ENCODE measurements at regions not wholly inside any gene's neighbourhood (a gene's known extent, or its start where the extent isn't known, plus 50 kb on each side); places are given as distances from the start of the nearest gene placed in this dataset.

DNA sequence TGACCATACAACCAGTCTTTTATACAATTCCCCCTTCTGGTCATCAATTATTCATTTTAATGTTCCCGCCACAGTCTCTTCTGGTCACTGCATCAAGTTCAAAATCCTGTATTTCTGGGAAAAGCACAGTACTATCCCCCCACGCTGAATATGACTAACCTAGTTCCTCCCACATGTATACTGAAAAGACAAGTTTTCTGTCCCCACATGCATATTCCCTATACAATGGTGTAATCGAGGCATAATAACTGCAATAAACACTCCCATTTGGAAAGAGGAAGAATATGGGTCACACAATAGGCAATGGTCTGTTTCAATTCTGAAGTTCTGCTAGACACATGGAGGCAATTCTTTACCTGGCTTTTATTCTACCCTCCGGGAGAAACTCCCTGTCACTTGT, 344.9 kb downstream of the EFNA5 start:
- Mint-ChIP-seq H3K27ac (no peak overlapping the region), H3K4me1 (no peaks in the 10 kb centered on the region), H3K4me3 (no peak overlapping the region), H3K36me3 (ENCODE audit: low read depth) (no peaks in the 10 kb centered on the region), H3K27me3 (no peaks in the 10 kb centered on the region)
- DNase-seq, result no peak
- no peak for ATAC-seq
- no peaks in the 10 kb centered on the region for H3K9me3 ChIP-seq (ENCODE audit: control insufficient read depth, low read length, poor library complexity, severe bottlenecking)

DNA sequence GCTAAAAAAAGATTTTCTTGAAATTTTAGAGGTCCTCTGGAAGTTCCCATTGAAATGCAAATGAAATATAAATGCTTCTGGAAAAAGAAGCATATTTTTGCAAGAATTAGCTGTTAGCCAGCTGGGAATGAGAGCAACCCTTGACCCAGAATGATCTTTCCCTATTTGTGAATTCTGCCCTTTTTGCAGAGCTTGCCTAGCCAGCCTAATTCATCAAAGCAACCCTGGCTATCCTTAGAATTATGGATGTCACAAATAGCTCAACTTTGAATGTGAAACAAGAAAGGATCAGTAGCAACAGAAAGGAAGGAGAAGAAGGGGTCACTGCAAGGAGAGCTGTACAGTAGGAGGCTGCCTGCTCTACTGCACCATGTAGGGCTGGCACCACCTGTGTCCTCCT, 345.9 kb downstream of the EFNA5 start:
- H3K27ac Mint-ChIP-seq, result no peak overlapping the region
- no peak overlapping the region for H3K4me3 Mint-ChIP-seq
- ATAC-seq (no peak), DNase-seq (no peak)
- H3K27me3 Mint-ChIP-seq, result no peaks in the 10 kb centered on the region
- no peaks in the 10 kb centered on the region for H3K36me3 Mint-ChIP-seq (ENCODE audit: low read depth)
- H3K9me3 ChIP-seq (ENCODE audit: control insufficient read depth, low read length, poor library complexity, severe bottlenecking), result no peaks in the 10 kb centered on the region
- H3K4me1 Mint-ChIP-seq, result no peaks in the 10 kb centered on the region

DNA sequence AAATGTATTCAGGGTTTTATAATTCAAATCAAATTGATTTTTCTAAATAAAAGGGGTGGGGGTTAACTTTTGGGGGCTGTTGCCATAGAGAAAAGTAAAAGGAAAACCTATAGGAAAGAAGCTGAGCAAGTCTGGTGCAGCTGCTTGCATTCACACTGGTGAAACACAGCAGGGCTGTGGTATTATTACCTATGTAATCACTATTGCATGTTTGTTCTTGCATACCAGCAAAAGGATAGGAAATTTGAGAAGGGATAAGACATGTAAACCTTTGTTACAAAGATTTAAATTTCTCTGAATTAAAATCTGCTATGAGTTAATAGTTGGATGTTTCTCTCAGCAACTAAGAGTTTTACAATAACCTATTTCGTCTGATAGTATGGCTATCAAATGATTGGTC, 346.7 kb downstream of the EFNA5 start:
- no peaks in the 10 kb centered on the region for H3K4me1 Mint-ChIP-seq
- no peaks in the 10 kb centered on the region for H3K27me3 Mint-ChIP-seq
- no peaks in the 10 kb centered on the region for H3K9me3 ChIP-seq (ENCODE audit: control insufficient read depth, low read length, poor library complexity, severe bottlenecking)
- DNase-seq, result no peak
- no peaks in the 10 kb centered on the region for H3K36me3 Mint-ChIP-seq (ENCODE audit: low read depth)
- no peak overlapping the region for H3K27ac Mint-ChIP-seq
- H3K4me3 Mint-ChIP-seq, result no peak overlapping the region
- ATAC-seq, result no peak

DNA sequence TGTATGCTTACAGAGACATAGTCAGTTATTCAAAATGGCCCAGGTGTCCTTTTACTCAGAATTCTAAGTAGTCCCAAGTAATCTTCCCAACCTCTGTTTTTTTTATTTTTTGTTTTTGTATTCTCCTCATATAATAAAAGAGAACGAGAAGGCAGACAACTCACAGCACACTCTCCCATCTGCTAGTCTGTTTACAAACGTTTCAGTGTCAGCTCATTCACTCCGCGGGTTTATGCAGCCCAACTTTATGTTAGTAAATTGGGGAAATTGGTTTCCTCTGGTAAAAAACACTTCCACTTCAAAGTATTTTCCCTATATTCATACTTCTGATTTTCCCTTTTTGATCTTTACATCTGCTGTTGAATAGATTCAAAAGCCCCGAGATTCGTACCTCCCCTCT, 347.2 kb downstream of the EFNA5 start:
- no peaks in the 10 kb centered on the region for H3K9me3 ChIP-seq (ENCODE audit: control insufficient read depth, low read length, poor library complexity, severe bottlenecking)
- H3K4me3 Mint-ChIP-seq, result no peak overlapping the region
- no peak overlapping the region for H3K27ac Mint-ChIP-seq
- no peaks in the 10 kb centered on the region for H3K4me1 Mint-ChIP-seq
- H3K27me3 Mint-ChIP-seq, result no peaks in the 10 kb centered on the region
- no peaks in the 10 kb centered on the region for H3K36me3 Mint-ChIP-seq (ENCODE audit: low read depth)
- DNase-seq (no peak), ATAC-seq (no peak)

DNA sequence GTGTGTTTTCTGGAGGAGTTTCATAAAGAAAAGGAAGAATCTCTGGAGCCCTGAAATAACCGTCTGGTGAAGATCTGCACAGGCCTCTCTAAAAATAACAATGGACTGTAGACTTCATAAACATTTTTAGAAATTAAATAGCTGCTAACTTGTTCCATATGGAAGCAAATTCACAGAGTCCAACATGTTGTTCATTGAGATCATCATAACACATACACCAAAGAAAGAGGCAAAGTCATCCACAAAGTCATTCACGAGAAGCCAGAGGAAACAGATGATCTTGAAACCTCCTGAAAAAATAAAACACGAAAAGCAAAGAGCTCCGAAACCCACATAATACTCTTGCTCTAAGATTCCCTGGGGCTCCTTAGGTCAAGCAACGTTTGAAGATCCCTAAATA, 347.8 kb downstream of the EFNA5 start:
- H3K4me1 Mint-ChIP-seq, result no peaks in the 10 kb centered on the region
- H3K9me3 ChIP-seq (ENCODE audit: control insufficient read depth, low read length, poor library complexity, severe bottlenecking), result no peaks in the 10 kb centered on the region
- no peaks in the 10 kb centered on the region for H3K36me3 Mint-ChIP-seq (ENCODE audit: low read depth)
- DNase-seq, result no peak
- H3K4me3 Mint-ChIP-seq, result no peak overlapping the region
- no peak overlapping the region for H3K27ac Mint-ChIP-seq
- no peak for ATAC-seq
- H3K27me3 Mint-ChIP-seq, result no peaks in the 10 kb centered on the region

DNA sequence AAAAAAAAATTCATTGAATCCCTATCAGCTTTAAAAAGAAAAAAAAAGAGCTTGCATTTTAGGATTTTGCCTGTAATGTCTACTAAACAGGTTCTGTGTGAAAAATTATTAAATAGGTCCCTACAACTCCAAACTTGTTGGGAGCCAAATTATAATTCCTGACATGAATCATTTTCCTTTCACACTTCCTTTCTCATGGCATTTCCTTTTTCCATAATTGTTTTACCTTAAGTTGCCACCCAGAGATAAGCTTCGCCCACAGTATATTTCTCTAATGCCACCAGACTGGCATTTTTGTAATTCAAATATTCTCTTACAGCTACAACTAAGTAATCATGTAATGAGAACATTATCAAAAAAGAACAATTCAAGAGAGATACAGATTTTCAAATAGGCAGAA, 348.8 kb downstream of the EFNA5 start:
- H3K9me3 ChIP-seq (ENCODE audit: control insufficient read depth, low read length, poor library complexity, severe bottlenecking), result no peaks in the 10 kb centered on the region
- Mint-ChIP-seq H3K27me3 (no peaks in the 10 kb centered on the region), H3K27ac (no peak overlapping the region), H3K36me3 (ENCODE audit: low read depth) (no peaks in the 10 kb centered on the region), H3K4me3 (no peak overlapping the region), H3K4me1 (no peaks in the 10 kb centered on the region)
- ATAC-seq (no peak), DNase-seq (no peak)

DNA sequence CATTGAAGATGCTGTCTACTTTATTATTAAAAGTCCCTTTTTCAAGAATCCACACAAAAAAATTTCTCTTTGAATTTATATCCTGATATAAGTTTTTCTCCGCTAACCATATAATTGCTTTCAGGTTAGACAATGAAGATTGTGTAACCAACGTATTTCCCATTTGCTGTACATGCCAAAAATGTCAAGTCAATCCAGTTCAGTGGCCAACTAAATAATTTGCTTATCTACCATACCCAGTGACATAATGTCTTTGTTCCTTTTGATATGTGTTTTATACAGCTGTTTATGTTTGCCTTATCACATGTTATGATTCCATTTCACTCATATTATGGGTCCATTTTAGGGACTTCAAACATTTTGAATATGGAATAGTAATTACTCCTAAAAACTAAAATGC, 349.9 kb downstream of the EFNA5 start:
- H3K9me3 ChIP-seq (ENCODE audit: control insufficient read depth, low read length, poor library complexity, severe bottlenecking), result no peaks in the 10 kb centered on the region
- Mint-ChIP-seq H3K4me3 (no peak overlapping the region), H3K36me3 (ENCODE audit: low read depth) (no peaks in the 10 kb centered on the region), H3K27ac (no peak overlapping the region), H3K27me3 (no peaks in the 10 kb centered on the region), H3K4me1 (no peaks in the 10 kb centered on the region)
- no peak for ATAC-seq
- DNase-seq, result no peak

DNA sequence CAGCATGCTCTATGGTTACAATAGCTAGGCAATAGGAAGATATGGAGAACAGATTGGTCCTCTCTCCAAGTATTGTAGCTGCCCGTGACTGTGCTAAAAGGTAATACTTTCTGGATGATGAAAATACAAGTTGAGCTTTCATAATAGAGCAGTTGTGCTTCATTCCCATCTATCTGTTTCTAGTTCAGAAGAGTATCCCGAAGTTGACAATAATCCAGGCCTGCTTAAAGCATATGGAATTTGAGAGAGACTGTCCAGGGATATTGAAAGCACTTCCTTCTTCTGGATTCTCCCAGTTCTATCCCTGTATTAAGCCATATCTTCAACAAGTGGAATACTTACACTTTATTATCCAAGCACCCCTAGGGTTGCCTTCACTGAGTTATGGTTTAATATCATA, 350.4 kb downstream of the EFNA5 start:
- Mint-ChIP-seq H3K4me3 (no peak overlapping the region), H3K36me3 (ENCODE audit: low read depth) (no peaks in the 10 kb centered on the region), H3K27me3 (no peaks in the 10 kb centered on the region), H3K4me1 (no peaks in the 10 kb centered on the region), H3K27ac (no peak overlapping the region)
- ATAC-seq (no peak), DNase-seq (no peak)
- H3K9me3 ChIP-seq (ENCODE audit: control insufficient read depth, low read length, poor library complexity, severe bottlenecking), result no peaks in the 10 kb centered on the region

DNA sequence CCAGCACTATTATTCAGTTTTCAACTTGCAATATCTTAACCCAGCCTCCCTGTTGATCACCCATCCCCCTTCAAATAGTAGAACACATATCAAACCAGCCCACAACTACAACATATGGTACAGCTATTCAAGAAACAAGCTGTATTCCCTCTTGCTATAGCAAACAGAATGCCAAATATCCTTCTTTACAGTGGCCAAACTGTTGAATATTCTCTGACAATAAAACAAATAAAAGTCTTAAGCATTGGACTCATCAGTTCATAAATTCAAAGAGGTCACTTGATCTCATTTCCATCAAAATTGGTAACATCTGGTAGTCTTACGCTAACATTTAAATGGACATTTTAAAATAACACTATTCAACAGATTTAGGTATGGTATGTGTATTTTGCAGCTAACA, 350.8 kb downstream of the EFNA5 start:
- Mint-ChIP-seq H3K4me3 (no peak overlapping the region), H3K4me1 (no peaks in the 10 kb centered on the region), H3K27me3 (no peaks in the 10 kb centered on the region), H3K36me3 (ENCODE audit: low read depth) (no peaks in the 10 kb centered on the region), H3K27ac (no peak overlapping the region)
- DNase-seq (no peak), ATAC-seq (no peak)
- H3K9me3 ChIP-seq (ENCODE audit: control insufficient read depth, low read length, poor library complexity, severe bottlenecking), result no peaks in the 10 kb centered on the region

DNA sequence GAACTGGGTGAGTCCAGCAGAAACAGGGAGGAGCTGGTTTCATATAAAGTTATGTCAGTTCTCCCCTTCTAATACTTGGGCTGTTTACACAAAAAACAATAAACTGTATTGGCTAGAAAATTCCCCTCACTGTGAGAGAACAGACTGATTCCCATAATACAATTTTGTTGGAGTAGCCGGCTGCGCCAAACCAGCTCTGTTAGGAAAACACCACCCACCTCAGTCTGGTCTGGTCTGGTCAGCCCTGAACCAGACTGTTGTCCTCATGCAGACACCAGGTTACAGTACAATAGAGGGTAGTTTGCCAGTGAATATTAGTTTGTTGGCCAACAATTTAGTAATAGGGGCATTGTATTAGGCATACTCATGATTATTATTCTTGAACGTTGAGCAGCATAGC, 356.4 kb downstream of the EFNA5 start:
- no peaks in the 10 kb centered on the region for H3K27me3 Mint-ChIP-seq
- no peak overlapping the region for H3K4me3 Mint-ChIP-seq
- H3K9me3 ChIP-seq (ENCODE audit: control insufficient read depth, low read length, poor library complexity, severe bottlenecking), result no peaks in the 10 kb centered on the region
- no peaks in the 10 kb centered on the region for H3K4me1 Mint-ChIP-seq
- no peaks in the 10 kb centered on the region for H3K36me3 Mint-ChIP-seq (ENCODE audit: low read depth)
- no peak overlapping the region for H3K27ac Mint-ChIP-seq
- ATAC-seq, result no peak
- no peak for DNase-seq

DNA sequence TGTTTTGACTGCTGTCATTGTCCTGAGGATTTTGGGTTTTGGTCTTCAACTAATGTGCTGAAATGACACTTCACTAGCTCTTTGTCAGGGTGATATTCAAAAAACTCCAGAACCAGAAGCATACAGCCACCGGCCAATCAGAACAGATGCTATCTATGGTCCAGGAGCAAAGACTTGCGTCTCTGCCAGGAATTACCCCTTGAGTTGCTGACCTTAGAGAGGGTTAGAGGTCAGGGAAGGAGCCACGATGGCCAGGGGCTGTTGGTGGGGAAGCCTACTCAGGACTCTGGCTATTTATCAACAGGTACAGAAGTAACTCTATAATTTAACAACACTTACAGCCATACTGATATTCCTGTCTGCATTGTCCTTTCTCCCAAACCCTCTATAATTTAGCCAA, 356.8 kb downstream of the EFNA5 start:
- DNase-seq (no peak), ATAC-seq (no peak)
- H3K27me3 Mint-ChIP-seq, result no peaks in the 10 kb centered on the region
- H3K36me3 Mint-ChIP-seq (ENCODE audit: low read depth), result no peaks in the 10 kb centered on the region
- H3K4me1 Mint-ChIP-seq, result no peaks in the 10 kb centered on the region
- H3K9me3 ChIP-seq (ENCODE audit: control insufficient read depth, low read length, poor library complexity, severe bottlenecking), result no peaks in the 10 kb centered on the region
- H3K4me3 Mint-ChIP-seq, result no peak overlapping the region
- no peak overlapping the region for H3K27ac Mint-ChIP-seq

DNA sequence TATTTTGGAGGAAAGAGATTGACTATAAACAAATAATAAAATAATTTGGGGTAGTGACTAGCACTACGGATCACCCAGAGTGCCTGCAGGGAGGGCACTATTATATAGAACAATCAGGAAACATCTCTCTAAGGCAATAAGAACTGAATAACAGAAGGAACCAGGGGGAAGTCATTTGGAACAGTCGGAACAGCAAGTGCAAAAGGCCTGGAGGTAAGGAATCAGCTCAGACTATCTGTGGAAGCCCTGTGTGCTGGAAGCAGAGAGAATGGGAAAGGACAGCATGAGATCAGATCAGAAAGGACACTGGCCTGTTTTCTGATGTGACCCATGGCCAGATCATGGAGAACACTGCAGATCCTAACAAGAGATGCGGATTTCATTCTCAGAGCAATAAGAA, 357.6 kb downstream of the EFNA5 start:
- ATAC-seq (no peak), DNase-seq (no peak)
- Mint-ChIP-seq H3K27me3 (no peaks in the 10 kb centered on the region), H3K4me3 (no peak overlapping the region), H3K4me1 (no peaks in the 10 kb centered on the region), H3K36me3 (ENCODE audit: low read depth) (no peaks in the 10 kb centered on the region), H3K27ac (no peak overlapping the region)
- no peaks in the 10 kb centered on the region for H3K9me3 ChIP-seq (ENCODE audit: control insufficient read depth, low read length, poor library complexity, severe bottlenecking)

DNA sequence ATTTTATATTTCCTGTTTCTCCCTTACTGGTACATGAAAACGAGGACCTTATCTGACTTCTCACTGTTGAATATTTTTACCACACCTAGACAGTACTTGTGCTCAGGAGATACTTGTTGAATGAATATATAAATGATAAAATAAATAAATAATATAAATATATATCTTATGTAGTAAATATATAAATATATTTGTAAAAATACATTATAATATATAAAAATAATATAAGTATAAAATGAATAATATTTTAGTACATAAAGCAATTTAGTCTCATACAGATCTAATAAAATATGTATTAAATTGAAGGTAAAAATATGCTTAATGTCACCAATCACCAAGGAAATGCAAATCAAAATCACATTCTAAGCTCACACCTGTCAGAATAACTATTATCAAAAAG, 360.6 kb downstream of the EFNA5 start:
- ATAC-seq, result no peak
- DNase-seq, result no peak
- no peaks in the 10 kb centered on the region for H3K36me3 Mint-ChIP-seq (ENCODE audit: low read depth)
- no peaks in the 10 kb centered on the region for H3K9me3 ChIP-seq (ENCODE audit: control insufficient read depth, low read length, poor library complexity, severe bottlenecking)
- H3K27me3 Mint-ChIP-seq, result no peaks in the 10 kb centered on the region
- H3K27ac Mint-ChIP-seq, result no peak overlapping the region
- no peak overlapping the region for H3K4me3 Mint-ChIP-seq
- H3K4me1 Mint-ChIP-seq, result no peaks in the 10 kb centered on the region

DNA sequence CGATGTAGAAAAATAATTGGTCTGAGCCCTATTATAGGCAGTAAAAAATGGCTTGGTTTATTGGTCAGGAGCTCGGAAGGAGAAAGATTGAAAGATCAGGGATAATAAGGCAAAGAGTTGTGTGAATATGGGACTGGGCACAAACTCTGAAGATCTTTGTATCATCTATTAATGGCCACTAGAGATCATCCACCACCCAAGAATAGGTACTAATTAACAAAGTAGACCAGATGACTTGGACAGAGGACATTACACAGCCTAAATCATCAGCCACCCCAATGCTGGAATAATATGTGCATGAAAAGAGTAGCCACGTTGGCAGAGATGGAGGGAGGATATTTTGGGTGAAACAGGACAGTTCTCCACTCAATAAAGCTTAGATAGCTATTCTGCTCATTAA, 364.1 kb downstream of the EFNA5 start:
- H3K4me3 Mint-ChIP-seq, result no peak overlapping the region
- no peak overlapping the region for H3K27ac Mint-ChIP-seq
- ATAC-seq (no peak), DNase-seq (no peak)
- no peaks in the 10 kb centered on the region for H3K4me1 Mint-ChIP-seq
- no peaks in the 10 kb centered on the region for H3K36me3 Mint-ChIP-seq (ENCODE audit: low read depth)
- H3K9me3 ChIP-seq (ENCODE audit: control insufficient read depth, low read length, poor library complexity, severe bottlenecking), result no peaks in the 10 kb centered on the region
- H3K27me3 Mint-ChIP-seq, result no peaks in the 10 kb centered on the region

DNA sequence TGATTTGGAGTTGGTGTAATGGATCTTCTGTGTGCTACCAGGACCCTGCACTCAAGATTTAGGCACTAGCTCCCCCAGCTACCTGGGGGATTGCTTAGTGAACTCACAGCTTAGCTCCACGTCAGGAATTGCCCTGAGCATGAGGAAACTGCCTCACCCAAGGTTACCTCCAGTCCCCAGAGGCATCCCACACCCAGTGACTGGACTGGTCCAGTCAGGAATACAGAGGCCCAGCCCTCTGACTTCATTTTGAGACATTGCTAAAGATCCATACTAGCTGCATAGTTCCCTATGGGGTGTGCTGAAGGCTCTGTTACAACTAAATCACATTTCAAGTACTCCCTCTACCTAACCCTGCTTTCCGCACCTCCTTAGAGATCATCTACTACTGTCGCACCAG, 364.7 kb downstream of the EFNA5 start:
- Mint-ChIP-seq H3K27ac (no peak overlapping the region), H3K27me3 (no peaks in the 10 kb centered on the region), H3K36me3 (ENCODE audit: low read depth) (no peaks in the 10 kb centered on the region), H3K4me1 (no peaks in the 10 kb centered on the region), H3K4me3 (no peak overlapping the region)
- H3K9me3 ChIP-seq (ENCODE audit: control insufficient read depth, low read length, poor library complexity, severe bottlenecking), result no peaks in the 10 kb centered on the region
- DNase-seq (no peak), ATAC-seq (no peak)
